ENCODE measurements at regions not wholly inside any gene's neighbourhood (a gene's known extent, or its start where the extent isn't known, plus 50 kb on each side); places are given as distances from the start of the nearest gene placed in this dataset.

GRCh38 chr5:82911910-82912309, 165.3 kb downstream of the TMEM167A start (continued):
- no peak for TF ChIP-seq SRSF1 (IDR thresholded peaks at IDR 0.05; ENCODE audit: low read depth, low read length)

- no peak for TF ChIP-seq ZNF696 (CRISPR knock-in tag; conservative IDR thresholded peaks at IDR 0.05)
- TF ChIP-seq SNIP1 (IDR thresholded peaks at IDR 0.05; ENCODE audit: low read depth), result no peak
- no peak for TF ChIP-seq PHF21A (IDR thresholded peaks at IDR 0.05; ENCODE audit: borderline replicate concordance, low read depth)
- no peak for TF ChIP-seq FIP1L1 (IDR thresholded peaks at IDR 0.05; ENCODE audit: low read depth, low read length, poor library complexity, severe bottlenecking)
- no peak for TF ChIP-seq ZBTB11 (CRISPR knock-in tag; IDR thresholded peaks at IDR 0.05)
- no peak for TF ChIP-seq CXXC5 (CRISPR knock-in tag; IDR thresholded peaks at IDR 0.05)
- TF ChIP-seq CLOCK (CRISPR knock-in tag; IDR thresholded peaks at IDR 0.05; ENCODE audit: borderline replicate concordance), result no peak
- Histone ChIP-seq H3K4me1 (replicated peaks in 1 of 2; ENCODE audit: control insufficient read depth in 2 of 2, insufficient read depth in 2 of 2, low read length in 2 of 2) (no peaks in the 10 kb centered on the region), H3K4me3 (no peak overlapping the region), H3K4me2 (ENCODE audit: insufficient read depth, low read length) (no peak overlapping the region), H2AFZ (ENCODE audit: low read depth, low read length) (no peak overlapping the region), H3K36me3 (ENCODE audit: control insufficient read depth, insufficient read depth, low read length) (no peaks in the 10 kb centered on the region), H3K27ac (ENCODE audit: extremely low read depth, low read depth, low read length) (no peak overlapping the region), H4K20me1 (replicated peaks; ENCODE audit: control insufficient read depth, insufficient read depth, low read length) (no peaks in the 10 kb centered on the region), H3K9me1 (ENCODE audit: control insufficient read depth, insufficient read depth, low read length) (no peaks in the 10 kb centered on the region), H3K27me3 (ENCODE audit: control insufficient read depth in 2 of 2, insufficient read depth in 2 of 2, low read length in 2 of 2) (no peaks in the 10 kb centered on the region; a peak in 1 of 5 replicates), H3K9ac (ENCODE audit: insufficient read depth in 1 of 2, low read depth in 2 of 2, low read length in 2 of 2) (no peak overlapping the region), H3K79me2 (ENCODE audit: control insufficient read depth, insufficient read depth, low read length) (no peaks in the 10 kb centered on the region), H3K9me3 (replicated peaks; ENCODE audit: control insufficient read depth, insufficient read depth, low read depth, low read length) (no peaks in the 10 kb centered on the region)
- in situ Hi-C loops (cut with MboI) (no loop called here), intact Hi-C loops (cut with micrococcal nuclease) (no loop called here)
- ChIA-PET CTCF (ENCODE audit: low intra/inter-chr PET ratio) (no interaction called here), POLR2A (no interaction called here)
- DNase-seq (ENCODE audit: extremely low read depth in 1 of 4, low spot score in 3 of 4) (no peak), FAIRE-seq (no peak), ATAC-seq (no peak)
- BruUV-seq (replicated peaks), result no TSS peak
Observed at GRCh38 chr5:82910905-82911304, 166.3 kb downstream of the TMEM167A start.
